ENCODE measurements at regions not wholly inside any gene's neighbourhood (a gene's known extent, or its start where the extent isn't known, plus 50 kb on each side); places are given as distances from the start of the nearest gene placed in this dataset.
"Not testable (repeated sequence)": the region's sequence is repeated elsewhere in the genome, so short reads cannot be mapped to it uniquely, and the experiment has no call there.

DNA sequence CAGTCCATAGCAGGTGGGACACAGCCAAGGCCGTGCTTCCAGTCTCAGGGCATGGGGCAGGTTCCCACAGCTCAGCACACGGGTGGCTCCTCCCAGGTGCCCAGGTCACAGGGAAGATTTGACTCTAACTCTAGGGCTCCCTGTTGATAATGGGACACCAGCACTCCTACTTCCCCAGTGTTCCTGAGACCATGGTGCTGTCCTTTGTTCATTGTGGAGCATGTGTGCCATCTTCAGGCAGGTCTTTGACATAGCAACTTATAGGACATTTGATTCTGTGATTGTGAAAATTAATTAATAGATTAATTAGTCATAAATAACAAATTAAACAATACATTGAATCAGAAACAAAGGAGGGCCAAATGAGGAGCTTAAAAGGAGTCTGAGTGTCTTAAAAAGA is 635.0 kb downstream of the RPIA start:
- DNase-seq, result not testable (repeated sequence)

DNA sequence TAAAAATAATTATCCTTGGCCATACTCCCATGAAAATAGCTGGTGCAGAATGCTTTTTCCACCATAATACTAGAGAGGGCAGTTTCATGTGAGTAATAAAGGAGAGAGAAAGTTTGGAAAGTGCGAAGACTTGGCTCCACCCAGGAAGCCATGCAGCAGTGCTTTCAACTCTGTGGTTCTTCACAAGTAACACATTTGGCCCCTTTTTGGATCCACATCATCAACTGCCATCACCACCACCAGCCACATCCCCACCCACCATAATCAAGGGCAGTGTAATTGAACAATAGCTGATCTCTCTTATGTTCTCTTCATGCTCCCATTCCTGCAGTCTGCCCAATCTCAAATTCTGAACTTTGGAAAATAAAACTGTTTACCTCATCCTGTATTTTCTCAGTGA is 637.3 kb downstream of the RPIA start:
- not testable (repeated sequence) for DNase-seq
